NT2/D1 (cell line): ENCODE measurements at regions not wholly inside any gene's neighbourhood (a gene's known extent, or its start where the extent isn't known, plus 50 kb on each side); places are given as distances from the start of the nearest gene placed in this dataset.

Experiments
- DNase-seq: peaks from one replicate; pipeline ENCODE4 v3.0.0-alpha.2; 2011; ENCODE audit warnings: low read depth, low spot score
- H3K27me3 ChIP-seq: 2 replicates; pipeline ENCODE4 v1.6.0; 2011; ENCODE audit warnings: mild to moderate bottlenecking; ENCODE audit not compliant: insufficient read length, insufficient read depth
- H3K36me3 ChIP-seq: 2 replicates; pipeline ENCODE4 v1.6.1; 2011; ENCODE audit warnings: mild to moderate bottlenecking, low read length, mixed read lengths; ENCODE audit not compliant: insufficient read depth, insufficient read length
- H3K4me1 ChIP-seq: 2 replicates; pipeline ENCODE4 v1.5.1; 2011; ENCODE audit not compliant: insufficient read depth, insufficient read length
- H3K4me3 ChIP-seq: 2 replicates; pipeline ENCODE4 v1.5.1; 2011; ENCODE audit warnings: low read depth; ENCODE audit not compliant: insufficient read length
- H3K9ac ChIP-seq: 2 replicates; pipeline ENCODE4 v1.6.0; 2011; ENCODE audit warnings: low read depth; ENCODE audit not compliant: insufficient read length
- H3K9me3 ChIP-seq: 2 replicates; pipeline ENCODE4 v1.5.1; 2011; ENCODE audit warnings: mild to moderate bottlenecking, low read length; ENCODE audit not compliant: insufficient read depth
- SUZ12 ChIP-seq: IDR thresholded peaks from 2 replicates; pipeline ENCODE4 v1.6.1; 2011; ENCODE audit not compliant: insufficient read length, insufficient read depth; ENCODE audit errors: extremely low read depth
- YY1 ChIP-seq: IDR thresholded peaks from 2 replicates; pipeline ENCODE4 v1.6.1; 2011; ENCODE audit not compliant: insufficient read length, insufficient read depth
- ZNF274 ChIP-seq: IDR thresholded peaks from 2 replicates; pipeline ENCODE4 v1.6.1; 2011; ENCODE audit warnings: mild to moderate bottlenecking, low read depth, low read length

DNA sequence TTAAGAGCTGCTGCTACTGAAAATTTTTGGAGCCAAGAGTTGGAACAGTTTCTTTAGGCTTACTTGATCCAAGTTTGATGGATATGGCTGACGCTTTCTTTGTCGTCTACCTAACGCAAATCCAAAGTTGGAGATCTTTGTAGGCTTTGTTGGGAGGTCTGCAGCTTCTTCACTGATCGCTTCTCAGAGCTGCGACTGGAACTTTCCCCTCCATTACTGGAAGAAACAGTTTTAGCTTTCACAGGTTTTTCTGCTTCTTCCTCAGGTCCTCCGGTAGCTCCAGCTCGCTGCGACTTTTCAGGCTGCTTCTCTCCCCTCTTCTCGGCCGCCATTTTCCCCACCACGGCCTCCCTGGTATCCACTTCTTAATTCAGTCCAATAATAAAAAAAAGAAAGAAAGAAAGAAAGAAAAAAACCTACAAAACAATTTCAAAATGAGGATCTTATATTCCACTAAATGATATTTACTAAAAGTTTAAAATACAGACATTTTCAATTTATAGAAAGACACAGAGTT lies 178.1 kb upstream of the HMGA2 start:
- Histone ChIP-seq H3K9ac (no peak overlapping the region), H3K4me3 (no peak overlapping the region), H3K4me1 (no peaks in the 10 kb centered on the region), H3K36me3 (no peaks in the 10 kb centered on the region), H3K9me3 (no peaks in the 10 kb centered on the region), H3K27me3 (no peaks in the 10 kb centered on the region)
- DNase-seq = no peak
- TF ChIP-seq ZNF274 = no peak
- no peak for TF ChIP-seq YY1
- TF ChIP-seq SUZ12 = no peak

DNA sequence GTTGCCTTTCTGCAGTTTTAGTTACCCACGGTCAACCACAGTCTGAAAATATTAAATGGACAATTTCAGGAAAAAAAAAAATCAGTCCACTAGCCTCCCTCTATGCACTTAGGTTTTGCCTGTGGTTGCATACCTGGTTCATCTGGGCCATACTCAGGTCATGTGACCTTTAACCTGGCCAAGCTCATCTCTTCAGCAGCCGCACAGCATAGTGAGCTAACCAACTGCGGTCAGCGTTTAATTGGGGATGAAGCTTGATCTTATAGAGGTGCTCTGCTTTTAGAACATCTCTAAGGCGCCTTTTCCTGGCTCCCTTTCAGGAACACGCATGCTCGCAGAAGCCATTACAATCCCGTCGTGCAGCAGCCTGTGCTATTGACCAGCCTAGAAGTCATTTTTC lies 177.2 kb upstream of the HMGA2 start:
- no peak for DNase-seq
- Histone ChIP-seq H3K9me3 (no peaks in the 10 kb centered on the region), H3K36me3 (no peaks in the 10 kb centered on the region), H3K4me1 (no peaks in the 10 kb centered on the region), H3K9ac (no peak overlapping the region), H3K27me3 (no peaks in the 10 kb centered on the region), H3K4me3 (no peak overlapping the region)
- TF ChIP-seq SUZ12 (no peak), YY1 (no peak), ZNF274 (no peak)

DNA sequence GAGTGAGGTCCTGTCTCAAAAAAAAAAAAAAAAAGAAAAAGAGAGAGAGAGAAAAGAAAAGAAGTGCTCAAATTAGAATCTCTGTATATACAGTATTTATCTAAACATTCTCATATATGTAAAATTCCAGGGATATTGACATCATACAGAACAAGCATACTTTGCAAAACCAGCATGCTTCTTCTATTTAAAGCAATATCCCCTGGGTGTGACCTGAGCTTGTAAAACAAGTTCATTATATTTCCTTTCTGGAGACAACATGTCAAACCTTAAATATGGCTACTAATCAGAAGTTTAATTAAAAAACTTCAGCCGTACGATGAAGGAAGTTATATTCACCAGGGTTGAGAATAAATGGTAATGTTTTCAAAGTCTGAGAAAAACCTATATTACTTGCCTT lies 175.8 kb upstream of the HMGA2 start:
- H3K9ac ChIP-seq = no peak overlapping the region
- no peaks in the 10 kb centered on the region for H3K4me1 ChIP-seq

DNA sequence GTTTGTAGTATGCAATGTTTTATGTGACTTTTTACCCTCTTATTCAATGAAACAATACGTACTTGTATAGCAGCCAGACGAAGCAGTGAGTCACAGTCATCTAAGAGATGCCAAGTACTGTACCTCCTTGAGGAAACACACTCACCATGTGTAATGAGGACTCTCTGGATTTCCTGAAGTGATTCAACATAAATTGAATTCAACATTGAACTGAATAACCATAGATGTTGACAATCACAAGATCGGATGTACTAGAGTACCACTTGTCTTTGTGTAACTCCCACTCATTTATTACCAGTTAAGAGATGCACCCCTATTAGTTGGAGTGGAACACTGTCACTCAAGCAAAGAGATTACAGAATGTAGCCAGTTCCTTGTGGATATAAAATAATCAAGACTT lies 175.2 kb upstream of the HMGA2 start:
- Histone ChIP-seq H3K9ac (no peak overlapping the region), H3K4me3 (no peak overlapping the region), H3K4me1 (no peaks in the 10 kb centered on the region), H3K9me3 (no peaks in the 10 kb centered on the region), H3K27me3 (no peaks in the 10 kb centered on the region), H3K36me3 (no peaks in the 10 kb centered on the region)
- TF ChIP-seq YY1 (no peak), SUZ12 (no peak)
- no peak for DNase-seq

More for the DNA sequence above, 175.8 kb upstream of the HMGA2 start:
- H3K27me3 ChIP-seq = no peaks in the 10 kb centered on the region
- H3K9me3 ChIP-seq = no peaks in the 10 kb centered on the region
- no peaks in the 10 kb centered on the region for H3K36me3 ChIP-seq
- no peak for TF ChIP-seq SUZ12
- no peak for TF ChIP-seq YY1
- TF ChIP-seq ZNF274 = no peak
- DNase-seq = no peak
- H3K4me3 ChIP-seq = no peak overlapping the region

DNA sequence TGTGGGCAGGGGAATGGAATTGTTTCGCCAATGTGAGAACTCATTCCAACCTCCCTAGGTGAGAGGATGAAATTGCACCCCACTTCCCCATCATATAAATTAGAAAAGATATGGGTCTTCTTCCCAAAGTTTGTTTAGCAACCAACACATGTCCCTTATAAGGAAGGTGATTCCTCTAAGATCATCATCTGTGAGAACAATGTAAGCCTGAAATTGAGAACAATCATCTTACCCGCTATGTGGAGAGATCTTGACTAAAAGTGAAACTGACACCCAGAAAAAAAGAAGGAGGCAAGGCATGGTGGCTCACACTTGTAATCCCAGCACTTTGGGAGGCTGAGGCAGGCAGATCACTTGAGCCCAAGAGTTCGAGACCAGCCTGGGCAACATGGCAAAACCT lies 173.2 kb upstream of the HMGA2 start:
- no peaks in the 10 kb centered on the region for H3K9me3 ChIP-seq
- no peaks in the 10 kb centered on the region for H3K27me3 ChIP-seq
- no peak for DNase-seq
- no peak overlapping the region for H3K9ac ChIP-seq
- TF ChIP-seq YY1 (no peak), ZNF274 (no peak), SUZ12 (no peak)
- H3K36me3 ChIP-seq = no peaks in the 10 kb centered on the region
- H3K4me1 ChIP-seq = no peaks in the 10 kb centered on the region
- no peak overlapping the region for H3K4me3 ChIP-seq

DNA sequence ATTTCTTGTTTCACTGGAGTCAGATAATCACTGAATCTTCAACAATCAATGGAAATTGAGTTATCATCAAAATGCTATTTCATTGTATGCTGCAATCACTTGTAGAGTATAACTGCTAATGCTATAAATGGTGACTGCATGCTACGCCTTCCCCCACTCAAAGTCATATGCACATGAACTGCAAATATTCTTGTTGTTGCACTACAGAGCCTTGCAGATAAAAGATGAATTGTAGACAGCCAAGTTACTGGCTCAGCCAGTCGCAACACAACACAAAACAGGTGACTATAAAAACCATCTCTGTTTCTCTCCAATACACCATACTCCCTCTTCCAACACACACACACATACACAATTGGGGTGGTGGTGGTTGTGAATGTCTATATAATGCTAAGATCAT lies 171.0 kb upstream of the HMGA2 start:
- Histone ChIP-seq H3K4me1 (no peaks in the 10 kb centered on the region), H3K27me3 (no peaks in the 10 kb centered on the region), H3K9ac (no peak overlapping the region), H3K9me3 (no peaks in the 10 kb centered on the region), H3K4me3 (no peak overlapping the region), H3K36me3 (no peaks in the 10 kb centered on the region)
- no peak for DNase-seq
- TF ChIP-seq SUZ12 = no peak
- TF ChIP-seq ZNF274 = no peak
- no peak for TF ChIP-seq YY1

DNA sequence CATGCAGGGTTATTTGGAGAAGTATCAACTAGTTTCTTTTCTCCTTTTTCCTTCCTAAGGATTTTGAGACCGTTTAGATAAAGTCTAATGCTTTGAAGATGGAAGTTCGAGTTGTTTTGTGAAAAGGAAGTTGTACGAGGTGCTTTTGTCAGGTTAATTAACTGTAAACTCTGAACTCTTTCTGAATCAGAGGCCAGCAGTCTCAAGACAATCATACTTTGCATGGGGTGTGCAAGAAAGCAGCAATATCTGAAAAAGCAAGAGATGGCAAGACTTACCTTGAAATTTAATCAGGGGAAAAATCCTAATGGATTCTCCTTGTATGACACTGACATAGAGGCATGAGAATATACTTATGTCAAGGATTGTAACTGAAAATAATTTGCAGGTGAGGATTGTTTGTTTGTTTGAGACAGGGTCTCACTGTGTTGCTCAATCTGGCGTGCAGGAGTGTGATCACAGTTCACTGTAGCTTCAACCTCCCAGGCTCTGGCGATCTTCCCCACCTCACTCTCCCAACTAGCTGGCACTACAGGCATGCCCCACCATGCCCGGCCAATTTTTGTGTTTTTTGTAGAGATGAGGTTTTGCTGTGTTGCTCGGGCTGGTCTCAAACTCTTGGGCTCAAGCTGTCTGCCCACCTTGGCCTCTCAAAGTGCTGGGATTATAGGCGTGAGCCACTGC lies 170.2 kb upstream of the HMGA2 start:
- TF ChIP-seq SUZ12 = no peak
- no peak for TF ChIP-seq YY1
- no peak for TF ChIP-seq ZNF274
- no peaks in the 10 kb centered on the region for H3K9me3 ChIP-seq
- H3K9ac ChIP-seq = no peak overlapping the region
- H3K4me3 ChIP-seq = no peak overlapping the region
- no peaks in the 10 kb centered on the region for H3K36me3 ChIP-seq
- DNase-seq = no peak
- H3K27me3 ChIP-seq = no peaks in the 10 kb centered on the region
- H3K4me1 ChIP-seq = no peaks in the 10 kb centered on the region

DNA sequence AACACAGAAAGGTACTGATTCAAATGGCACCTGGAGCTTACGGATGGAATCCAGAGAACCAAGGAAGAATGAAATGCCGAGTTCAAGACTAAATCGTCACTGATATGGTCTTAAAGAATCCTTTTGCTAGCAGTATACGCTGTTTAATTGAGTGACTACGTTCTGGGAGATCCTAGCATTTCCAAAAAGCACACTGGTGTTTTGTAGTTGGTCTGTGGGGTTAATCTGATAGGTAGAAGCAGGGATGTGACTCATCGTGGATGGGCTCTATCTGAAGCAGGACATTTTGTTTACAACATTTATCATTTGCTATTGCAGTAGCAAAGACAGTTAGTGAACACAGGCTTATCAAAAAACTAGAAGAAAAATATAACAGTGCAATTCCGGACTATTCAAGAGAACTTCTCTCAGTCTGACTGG lies 169.2 kb upstream of the HMGA2 start:
- no peak overlapping the region for H3K4me3 ChIP-seq
- no peaks in the 10 kb centered on the region for H3K4me1 ChIP-seq
- DNase-seq = no peak
- no peaks in the 10 kb centered on the region for H3K9me3 ChIP-seq
- TF ChIP-seq YY1 (no peak), ZNF274 (no peak), SUZ12 (no peak)
- no peaks in the 10 kb centered on the region for H3K36me3 ChIP-seq
- H3K9ac ChIP-seq = no peak overlapping the region
- H3K27me3 ChIP-seq = no peaks in the 10 kb centered on the region
